ENCODE measurements at regions not wholly inside any gene's neighbourhood (a gene's known extent, or its start where the extent isn't known, plus 50 kb on each side); places are given as distances from the start of the nearest gene placed in this dataset.
"Not testable (repeated sequence)": the region's sequence is repeated elsewhere in the genome, so short reads cannot be mapped to it uniquely, and the experiment has no call there.

DNA sequence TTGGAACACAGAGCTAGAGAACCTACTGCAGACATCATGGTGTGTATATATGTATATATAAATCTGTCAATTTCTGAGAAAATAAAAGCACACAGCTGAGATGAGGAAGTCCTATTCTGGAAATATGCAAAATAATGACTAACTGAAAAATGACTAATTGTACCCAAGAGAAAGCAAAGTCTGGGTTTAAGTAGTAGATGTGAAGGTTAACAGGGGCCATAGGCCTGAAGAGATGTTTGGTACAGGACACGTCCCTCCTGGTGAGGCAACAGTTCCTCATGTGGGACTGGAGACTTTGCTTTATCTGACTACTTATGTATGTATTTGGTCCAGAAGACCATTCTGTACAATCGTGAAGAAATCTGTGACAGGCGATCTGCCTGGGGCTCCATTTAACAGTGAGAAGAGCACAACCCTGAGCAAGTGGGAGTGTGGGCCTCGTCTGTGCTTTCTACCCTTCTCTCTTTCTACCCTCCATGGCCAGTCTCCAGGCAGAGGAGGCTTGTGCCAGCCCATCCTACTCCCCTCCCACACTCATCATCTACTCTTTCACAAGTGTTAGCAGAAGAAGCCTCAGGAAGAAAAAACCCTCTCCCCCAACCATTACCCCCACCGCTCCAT, 67.5 kb downstream of the SLC41A2 start:
- no peak for DNase-seq (ENCODE audit: low read depth, low spot score)
- H3K4me3 ChIP-seq (ENCODE audit: low read depth, low read length): no peak overlapping the region
- POLR2A ChIA-PET: no interaction called here
- CTCF ChIA-PET: interaction anchor here (1.0 to 1.3 kb wide), 3 partner anchors 13 to 532 kb away, joined by 3 to 6 read pairs (median 3); no protein-coding TSS in a partner anchor
- TF ChIP-seq, protein P1, sequence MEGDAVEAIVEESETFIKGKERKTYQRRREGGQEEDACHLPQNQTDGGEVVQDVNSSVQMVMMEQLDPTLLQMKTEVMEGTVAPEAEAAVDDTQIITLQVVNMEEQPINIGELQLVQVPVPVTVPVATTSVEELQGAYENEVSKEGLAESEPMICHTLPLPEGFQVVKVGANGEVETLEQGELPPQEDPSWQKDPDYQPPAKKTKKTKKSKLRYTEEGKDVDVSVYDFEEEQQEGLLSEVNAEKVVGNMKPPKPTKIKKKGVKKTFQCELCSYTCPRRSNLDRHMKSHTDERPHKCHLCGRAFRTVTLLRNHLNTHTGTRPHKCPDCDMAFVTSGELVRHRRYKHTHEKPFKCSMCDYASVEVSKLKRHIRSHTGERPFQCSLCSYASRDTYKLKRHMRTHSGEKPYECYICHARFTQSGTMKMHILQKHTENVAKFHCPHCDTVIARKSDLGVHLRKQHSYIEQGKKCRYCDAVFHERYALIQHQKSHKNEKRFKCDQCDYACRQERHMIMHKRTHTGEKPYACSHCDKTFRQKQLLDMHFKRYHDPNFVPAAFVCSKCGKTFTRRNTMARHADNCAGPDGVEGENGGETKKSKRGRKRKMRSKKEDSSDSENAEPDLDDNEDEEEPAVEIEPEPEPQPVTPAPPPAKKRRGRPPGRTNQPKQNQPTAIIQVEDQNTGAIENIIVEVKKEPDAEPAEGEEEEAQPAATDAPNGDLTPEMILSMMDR (IDR thresholded peaks at IDR 0.05; ENCODE audit: insufficient read depth, low read length, missing control alignments): no peak

DNA sequence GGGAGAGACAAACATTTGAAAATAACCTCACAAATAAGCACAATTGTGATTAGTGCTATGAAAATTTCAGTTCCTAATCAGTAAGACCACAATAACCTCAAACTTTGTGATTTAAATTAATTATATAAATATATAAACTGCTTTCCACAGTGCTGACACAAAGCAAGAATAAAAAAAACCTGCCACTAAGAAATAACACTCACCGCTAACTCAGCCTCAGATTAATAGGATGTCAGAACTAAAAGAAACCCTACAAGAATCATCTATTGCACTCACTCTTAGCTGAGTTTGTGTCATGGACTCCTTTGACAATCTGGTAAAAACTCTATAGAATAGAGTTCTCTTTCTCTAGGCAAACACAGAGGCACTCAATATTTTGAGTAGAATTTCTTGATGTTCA, 68.4 kb downstream of the SLC41A2 start:
- TF ChIP-seq, protein P1 (IDR thresholded peaks at IDR 0.05; ENCODE audit: insufficient read depth, low read length, missing control alignments): no peak
- H3K4me3 ChIP-seq (ENCODE audit: low read depth, low read length): no peak overlapping the region
- ChIA-PET POLR2A (no interaction called here), CTCF (interaction anchor here (1.0 to 5.8 kb wide), 4 partner anchors 12 to 531 kb away, joined by 3 to 41 read pairs (median 4); no protein-coding TSS in a partner anchor)
- DNase-seq (ENCODE audit: low read depth, low spot score): no peak

DNA sequence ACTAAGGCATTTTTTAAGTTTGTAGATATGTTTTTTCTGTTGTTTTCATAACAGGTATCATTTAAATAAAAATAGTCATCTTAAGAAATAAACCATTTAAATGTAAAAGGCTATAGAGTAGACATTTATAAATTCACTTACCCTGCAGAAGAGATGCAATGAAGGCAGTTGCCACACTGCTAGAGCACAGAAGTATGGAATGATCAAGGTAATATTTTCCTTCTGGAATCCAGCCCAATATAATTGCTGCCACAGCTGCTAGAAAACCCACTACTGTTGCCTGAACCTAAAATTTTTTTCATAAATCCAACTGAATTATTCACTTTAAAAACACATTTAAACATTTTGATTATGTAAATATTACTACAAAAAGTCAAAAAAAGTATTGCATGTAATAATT, 69.2 kb downstream of the SLC41A2 start:
- POLR2A ChIA-PET: no interaction called here
- DNase-seq (ENCODE audit: low read depth, low spot score): no peak
- TF ChIP-seq, protein P1 (IDR thresholded peaks at IDR 0.05; ENCODE audit: insufficient read depth, low read length, missing control alignments): no peak
- CTCF ChIA-PET: interaction anchor here (4.6 to 5.8 kb wide), 2 partner anchors 12 to 507 kb away, joined by 41 to 43 read pairs; no protein-coding TSS in a partner anchor
- H3K4me3 ChIP-seq (ENCODE audit: low read depth, low read length): no peak overlapping the region

DNA sequence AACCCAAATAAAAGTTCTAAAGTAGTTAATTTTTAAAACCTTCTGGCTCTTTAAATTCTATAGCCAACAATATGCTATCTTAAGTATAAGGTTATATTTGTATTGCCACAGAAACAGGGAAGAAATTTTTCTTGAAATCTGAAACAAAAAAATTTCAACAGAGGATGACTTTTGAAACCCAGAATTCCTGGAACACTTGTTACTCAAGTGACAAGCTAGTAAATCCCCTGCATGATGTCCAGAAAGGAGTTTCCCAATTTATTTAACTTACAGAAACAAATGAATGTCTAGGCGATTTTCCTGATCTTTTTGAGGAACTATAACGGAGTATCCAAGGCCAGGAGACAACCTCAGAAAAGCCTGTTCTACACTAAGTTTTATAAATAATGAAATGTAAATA, 69.6 kb downstream of the SLC41A2 start:
- ChIA-PET CTCF (interaction anchor here (4.6 to 5.8 kb wide), 2 partner anchors 11 to 506 kb away, joined by 41 to 43 read pairs; no protein-coding TSS in a partner anchor), POLR2A (no interaction called here)
- DNase-seq (ENCODE audit: low read depth, low spot score): no peak
- no peak overlapping the region for H3K4me3 ChIP-seq (ENCODE audit: low read depth, low read length)
- TF ChIP-seq, protein P1 (IDR thresholded peaks at IDR 0.05; ENCODE audit: insufficient read depth, low read length, missing control alignments): no peak

DNA sequence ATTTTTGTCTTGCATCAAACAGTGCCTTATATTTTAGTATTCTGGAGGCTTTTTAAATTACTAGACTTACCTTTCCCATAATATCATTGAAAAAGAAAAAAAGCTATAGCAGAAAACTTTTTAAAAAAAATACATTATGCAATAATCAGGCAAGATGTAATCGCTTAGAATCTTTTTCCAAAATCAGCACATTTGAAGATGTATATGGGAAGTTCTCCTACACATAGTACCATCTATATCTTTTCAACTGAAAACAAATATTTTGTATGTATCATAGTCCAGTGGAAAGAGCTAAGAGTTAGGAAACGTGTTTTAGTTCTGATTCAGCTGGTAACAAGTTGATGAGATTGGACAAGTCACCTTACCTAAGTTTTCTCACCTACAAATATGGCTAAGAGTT, 70.6 kb downstream of the SLC41A2 start:
- CTCF ChIA-PET: interaction anchor here (4.6 to 5.8 kb wide), 2 partner anchors 10 to 505 kb away, joined by 41 to 43 read pairs; no protein-coding TSS in a partner anchor
- TF ChIP-seq, protein P1 (IDR thresholded peaks at IDR 0.05; ENCODE audit: insufficient read depth, low read length, missing control alignments): no peak
- no peak for DNase-seq (ENCODE audit: low read depth, low spot score)
- POLR2A ChIA-PET: no interaction called here
- H3K4me3 ChIP-seq (ENCODE audit: low read depth, low read length): no peak overlapping the region

DNA sequence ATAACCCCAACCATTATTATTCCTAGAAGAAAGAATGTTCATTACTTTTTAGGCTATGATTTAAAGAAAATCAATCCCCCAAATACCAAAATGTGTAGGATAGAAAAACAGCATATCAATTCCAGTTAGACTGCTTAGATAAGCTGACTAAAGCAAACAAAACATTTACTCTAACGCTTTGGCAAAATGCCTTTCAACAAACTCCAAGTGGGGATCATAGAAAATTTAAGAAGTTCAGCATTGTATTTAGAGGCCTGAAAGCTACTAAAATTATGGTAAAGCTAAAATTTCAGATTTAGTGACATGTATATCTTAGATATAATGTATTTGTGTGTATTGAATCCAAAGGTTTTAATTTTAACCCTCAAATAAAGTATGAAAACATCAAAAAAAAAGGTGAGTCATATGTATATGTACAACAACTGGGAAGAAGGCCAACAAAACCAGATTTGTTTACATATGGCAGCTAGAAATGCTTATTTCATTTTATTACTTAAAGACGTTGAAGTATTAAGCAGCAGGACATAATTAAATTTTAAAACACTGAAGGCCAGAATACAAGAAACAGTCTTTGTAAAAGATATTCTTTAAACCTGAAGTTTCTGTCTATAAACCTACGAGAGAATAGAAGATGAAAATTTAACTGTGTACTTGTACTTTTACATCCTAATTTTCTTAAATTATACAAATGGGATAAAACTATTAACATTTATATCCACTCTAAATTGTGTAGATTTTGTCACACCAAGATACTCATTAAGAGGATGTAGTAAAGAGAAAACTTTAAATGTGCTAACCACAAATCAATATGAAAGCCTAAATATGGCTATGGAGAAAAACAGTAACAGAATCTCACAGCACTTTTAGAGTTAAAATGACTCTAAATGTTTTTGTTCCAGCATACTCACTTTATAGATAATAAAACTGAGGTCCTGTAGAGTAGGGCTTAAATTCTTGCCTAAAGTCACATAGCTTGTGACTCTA, 71.4 kb downstream of the SLC41A2 start:
- DNase-seq (ENCODE audit: low read depth, low spot score): no peak
- TF ChIP-seq, protein P1 (IDR thresholded peaks at IDR 0.05; ENCODE audit: insufficient read depth, low read length, missing control alignments): no peak
- POLR2A ChIA-PET: no interaction called here
- CTCF ChIA-PET: interaction anchor here (0.9 to 5.8 kb wide), 4 partner anchors 10 to 504 kb away, joined by 3 to 43 read pairs (median 22); no protein-coding TSS in a partner anchor
- no peak overlapping the region for H3K4me3 ChIP-seq (ENCODE audit: low read depth, low read length)

DNA sequence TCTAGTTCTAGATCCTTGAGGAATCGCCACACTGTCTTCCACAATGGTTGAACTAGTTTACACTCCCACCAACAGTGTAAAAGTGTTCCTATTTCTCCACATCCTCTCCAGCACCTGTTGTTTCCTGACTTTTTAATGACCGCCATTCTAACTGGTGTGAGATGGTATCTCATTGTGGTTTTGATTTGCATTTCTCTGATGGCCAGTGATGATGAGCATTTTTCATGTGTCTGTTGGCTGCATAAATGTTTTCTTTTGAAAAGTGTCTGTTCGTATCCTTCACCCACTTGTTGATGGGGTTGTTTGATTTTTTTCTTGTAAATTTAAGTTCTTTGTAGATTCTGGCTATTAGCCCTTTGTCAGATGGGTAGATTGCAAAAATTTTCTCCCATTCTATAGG, 79.2 kb downstream of the SLC41A2 start:
- POLR2A ChIA-PET; H3K4me3 ChIP-seq (ENCODE audit: low read depth, low read length); DNase-seq (ENCODE audit: low read depth, low spot score): not testable (repeated sequence)
- CTCF ChIA-PET: interaction anchor here (3.4 to 6.9 kb wide), 2 partner anchors 497 to 679 kb away, joined by 13 to 144 read pairs; no protein-coding TSS in a partner anchor
